ENCODE measurements at regions not wholly inside any gene's neighbourhood (a gene's known extent, or its start where the extent isn't known, plus 50 kb on each side); places are given as distances from the start of the nearest gene placed in this dataset.

GRCh38 chr5:174172152-174172551 lies 126.6 kb downstream of the NSG2 start:
- Histone ChIP-seq H3K36me3 (no peaks in the 10 kb centered on the region), H3K27me3 (no peaks in the 10 kb centered on the region), H3K4me1 (no peaks in the 10 kb centered on the region), H3K4me3 (no peak overlapping the region), H3K27ac (no peak overlapping the region), H3K9me3 (peaks cover 0 to 4% (median 1%) of the 10 kb centered on the region in 4 donors)
- WGBS, 2 donors, result 17 to 34% methylated on average over 5 of the region's 5 CpGs
- TF ChIP-seq CTCF (IDR thresholded peaks at IDR 0.05) (no peak), POLR2A (IDR thresholded peaks at IDR 0.05) (no peak), EP300 (IDR thresholded peaks at IDR 0.05) (no peak)
- DNase-seq (ENCODE audit: low spot score in 2 of 2), result no peak

GRCh38 chr5:174172566-174172965 lies 127.1 kb downstream of the NSG2 start:
- WGBS, 2 donors, result 55 to 59% methylated on average over 4 of the region's 4 CpGs

GRCh38 chr5:174173766-174174165 lies 128.3 kb downstream of the NSG2 start:
- Histone ChIP-seq H3K27ac (no peak overlapping the region), H3K36me3 (no peaks in the 10 kb centered on the region), H3K27me3 (no peaks in the 10 kb centered on the region), H3K4me3 (no peak overlapping the region), H3K4me1 (no peaks in the 10 kb centered on the region), H3K9me3 (peaks cover 0 to 4% (median 0%) of the 10 kb centered on the region in 4 donors)
- DNase-seq (ENCODE audit: low spot score in 2 of 2), result no peak
- TF ChIP-seq EP300 (IDR thresholded peaks at IDR 0.05) (no peak), POLR2A (IDR thresholded peaks at IDR 0.05) (no peak), CTCF (IDR thresholded peaks at IDR 0.05) (no peak)
- WGBS, 2 donors, result 90 to 96% methylated on average over 6 of the region's 6 CpGs

More at GRCh38 chr5:174172566-174172965, 127.1 kb downstream of the NSG2 start:
- Histone ChIP-seq H3K36me3 (no peaks in the 10 kb centered on the region), H3K27me3 (no peaks in the 10 kb centered on the region), H3K9me3 (peaks cover 0 to 4% (median under 1%) of the 10 kb centered on the region in 4 donors), H3K4me3 (no peak overlapping the region), H3K27ac (no peak overlapping the region), H3K4me1 (no peaks in the 10 kb centered on the region)
- no peak for TF ChIP-seq EP300 (IDR thresholded peaks at IDR 0.05)
- no peak for DNase-seq (ENCODE audit: low spot score in 2 of 2)

GRCh38 chr5:174175716-174176268 lies 130.3 kb downstream of the NSG2 start:
- Histone ChIP-seq H3K4me3 (no peak overlapping the region), H3K27ac (no peak overlapping the region), H3K27me3 (no peaks in the 10 kb centered on the region), H3K36me3 (no peaks in the 10 kb centered on the region), H3K4me1 (no peaks in the 10 kb centered on the region), H3K9me3 (no peaks in the 10 kb centered on the region)
- no peak for DNase-seq (ENCODE audit: low spot score in 2 of 2)
- TF ChIP-seq POLR2A (IDR thresholded peaks at IDR 0.05) (no peak), CTCF (IDR thresholded peaks at IDR 0.05) (no peak), EP300 (IDR thresholded peaks at IDR 0.05) (no peak)
- 47 to 48% methylated on average over 12 of the region's 12 CpGs for WGBS, 2 donors

GRCh38 chr5:174176511-174176910 lies 131.0 kb downstream of the NSG2 start:
- no peak for DNase-seq (ENCODE audit: low spot score in 2 of 2)
- no peak for TF ChIP-seq EP300 (IDR thresholded peaks at IDR 0.05)
- no peak for TF ChIP-seq POLR2A (IDR thresholded peaks at IDR 0.05)
- TF ChIP-seq CTCF (IDR thresholded peaks at IDR 0.05), result no peak
- H3K27me3 ChIP-seq, result no peaks in the 10 kb centered on the region
- no peaks in the 10 kb centered on the region for H3K9me3 ChIP-seq
- H3K36me3 ChIP-seq, result no peaks in the 10 kb centered on the region
- no peak overlapping the region for H3K4me3 ChIP-seq
- H3K27ac ChIP-seq, result no peak overlapping the region
- no peaks in the 10 kb centered on the region for H3K4me1 ChIP-seq
- 91 to 92% methylated on average over 5 of the region's 5 CpGs for WGBS, 2 donors

GRCh38 chr5:174177531-174177930 lies 132.0 kb downstream of the NSG2 start:
- DNase-seq (ENCODE audit: low spot score in 2 of 2), result no peak
- 87 to 90% methylated on average over 6 of the region's 6 CpGs for WGBS, 2 donors
- no peaks in the 10 kb centered on the region for H3K27me3 ChIP-seq

More at GRCh38 chr5:174177531-174177930, 132.0 kb downstream of the NSG2 start:
- H3K36me3 ChIP-seq, result no peaks in the 10 kb centered on the region
- TF ChIP-seq EP300 (IDR thresholded peaks at IDR 0.05), result no peak
- no peak for TF ChIP-seq CTCF (IDR thresholded peaks at IDR 0.05)
- no peak for TF ChIP-seq POLR2A (IDR thresholded peaks at IDR 0.05)
- H3K9me3 ChIP-seq, result no peaks in the 10 kb centered on the region
- H3K27ac ChIP-seq, result no peak overlapping the region
- H3K4me1 ChIP-seq, result no peaks in the 10 kb centered on the region
- no peak overlapping the region for H3K4me3 ChIP-seq

Data from tibial nerve (tissue), 4 donors.